GM21737 (cell line): ENCODE measurements at regions not wholly inside any gene's neighbourhood (a gene's known extent, or its start where the extent isn't known, plus 50 kb on each side); places are given as distances from the start of the nearest gene placed in this dataset.
"Not testable (repeated sequence)": the region's sequence is repeated elsewhere in the genome, so short reads cannot be mapped to it uniquely, and the experiment has no call there.

Experiments used
- ATAC-seq: cut with Tn5 transposase; IDR thresholded peaks from one replicate; pipeline ENCODE4 v1.9.1; 2021; ENCODE audit warnings: mild to moderate bottlenecking, moderate library complexity; ENCODE audit not compliant: unreplicated experiment

DNA sequence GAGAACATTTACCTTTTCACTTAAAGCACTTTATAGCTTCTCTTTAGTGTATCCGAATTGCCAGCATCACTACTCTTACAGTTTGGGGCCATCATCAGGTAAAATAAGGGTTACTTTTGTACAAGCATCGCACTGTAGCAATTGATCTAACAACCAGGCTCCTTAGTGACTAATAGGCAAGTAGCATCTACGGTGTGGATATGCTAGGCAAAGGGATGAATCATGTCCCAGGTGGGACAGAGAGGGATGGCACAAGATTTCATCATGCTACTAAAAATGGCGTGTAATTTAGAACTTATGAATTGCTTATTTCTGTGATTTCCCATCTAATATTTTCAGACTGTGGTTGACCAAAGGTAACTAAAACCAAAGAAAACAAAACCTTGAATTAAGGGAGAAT lies 582.3 kb downstream of the KCNH5 start:
- ATAC-seq = no peak

DNA sequence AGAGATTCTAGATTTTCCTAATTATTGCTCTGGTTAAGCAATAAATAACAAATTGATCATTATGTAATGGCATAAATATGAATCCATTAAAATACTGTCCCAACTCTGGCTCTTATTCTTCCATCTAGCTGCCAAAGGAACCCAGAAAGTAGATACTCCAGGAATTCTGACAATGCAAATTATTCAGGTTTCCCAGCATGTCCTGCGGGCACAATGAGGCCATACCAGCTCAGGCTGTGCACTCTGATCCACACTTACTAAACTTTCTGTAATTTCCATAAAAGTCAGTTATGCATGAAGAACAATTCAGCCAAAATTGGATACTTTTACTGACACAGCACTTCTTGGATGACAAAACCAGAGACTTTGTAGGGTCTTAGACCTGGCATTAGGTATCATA lies 576.3 kb downstream of the KCNH5 start:
- no peak for ATAC-seq

DNA sequence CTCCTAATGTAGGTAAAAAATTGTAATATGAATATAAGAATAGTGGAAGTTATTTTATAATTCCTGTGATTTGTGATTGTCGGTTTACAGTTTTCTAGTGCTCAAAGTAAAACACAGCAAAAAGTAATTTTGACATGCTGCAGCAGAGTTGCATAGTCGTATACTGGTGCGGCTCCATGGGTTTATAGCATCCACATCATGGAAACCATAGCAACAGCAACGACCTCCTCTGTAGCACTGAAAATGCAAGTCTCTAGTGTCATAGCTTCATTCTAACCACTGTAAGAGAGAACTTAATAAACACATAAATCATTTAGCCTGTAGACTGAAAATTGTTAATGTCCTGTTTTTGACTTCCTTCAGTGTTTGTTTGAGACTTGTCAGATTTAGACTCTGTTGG lies 574.3 kb downstream of the KCNH5 start:
- no peak for ATAC-seq

DNA sequence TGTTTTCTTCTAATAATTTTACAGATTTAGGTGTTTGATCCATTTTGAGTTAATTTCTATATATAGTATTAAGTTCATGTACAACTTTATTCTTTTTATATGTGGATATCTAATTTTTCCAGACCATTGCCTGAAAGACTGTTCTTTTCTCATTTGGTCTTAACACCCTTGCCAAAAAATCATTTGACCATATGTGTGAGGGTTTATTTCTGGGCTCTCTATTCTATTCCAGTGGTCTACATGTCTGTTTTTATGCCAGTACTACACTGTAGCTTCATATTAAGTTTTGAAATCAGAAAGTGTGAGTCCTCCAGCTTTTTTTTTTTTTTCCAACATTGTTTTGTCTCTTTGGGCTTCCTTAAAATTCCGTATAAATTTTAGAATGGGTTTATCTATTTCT lies 554.1 kb downstream of the KCNH5 start:
- ATAC-seq = no peak

DNA sequence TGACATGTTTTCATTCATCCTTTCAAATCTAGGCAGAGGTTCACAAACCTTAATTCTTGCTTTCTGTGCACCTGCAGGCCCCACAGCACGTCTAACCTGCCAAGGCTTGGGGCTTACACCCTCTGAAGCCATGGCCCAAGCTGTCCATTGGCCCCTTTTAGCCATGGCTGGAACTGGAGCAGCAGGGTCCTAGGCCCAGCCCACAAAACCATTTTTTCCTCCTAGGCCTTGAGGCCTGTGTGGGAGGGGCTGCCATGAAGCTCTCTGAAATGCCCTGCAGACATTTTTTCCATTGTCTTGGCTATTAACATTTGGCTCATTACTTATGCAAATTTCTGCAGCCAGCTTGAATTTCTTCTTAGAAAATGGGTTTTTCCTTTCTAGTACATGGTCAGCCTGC lies 547.5 kb downstream of the KCNH5 start:
- no peak for ATAC-seq

DNA sequence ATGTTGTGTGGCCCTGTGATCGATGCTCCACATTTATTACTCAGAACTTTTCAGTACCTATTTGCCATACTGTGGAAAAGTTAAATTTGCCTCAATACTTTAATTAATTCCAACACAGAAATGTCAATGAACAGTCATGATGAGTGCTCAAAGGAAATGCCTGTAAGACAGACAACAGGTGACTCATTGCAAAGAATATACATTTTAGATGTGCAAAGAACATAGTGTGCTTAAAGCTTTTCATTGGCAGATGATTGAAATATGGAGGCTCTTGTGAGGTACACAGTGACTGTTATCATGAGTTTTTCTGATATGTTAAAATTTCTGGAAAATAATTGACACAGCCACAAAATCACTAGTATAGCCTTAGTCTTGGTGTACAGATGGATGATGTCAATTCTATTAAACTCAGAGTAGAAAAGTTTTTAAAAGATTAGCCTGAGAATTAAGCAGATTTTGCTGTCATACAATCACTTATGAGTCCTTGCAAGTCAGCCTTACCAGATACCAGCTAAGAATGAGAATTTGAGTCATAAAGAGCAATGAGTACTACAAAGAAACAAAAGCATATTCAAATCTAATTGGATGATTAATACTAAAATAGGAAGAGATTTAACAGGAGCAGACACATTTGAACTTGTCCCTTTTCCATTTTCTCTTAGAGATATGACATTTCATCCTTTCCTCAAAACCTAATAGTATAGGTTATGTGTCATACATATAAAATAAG lies 544.1 kb downstream of the KCNH5 start:
- ATAC-seq = no peak

DNA sequence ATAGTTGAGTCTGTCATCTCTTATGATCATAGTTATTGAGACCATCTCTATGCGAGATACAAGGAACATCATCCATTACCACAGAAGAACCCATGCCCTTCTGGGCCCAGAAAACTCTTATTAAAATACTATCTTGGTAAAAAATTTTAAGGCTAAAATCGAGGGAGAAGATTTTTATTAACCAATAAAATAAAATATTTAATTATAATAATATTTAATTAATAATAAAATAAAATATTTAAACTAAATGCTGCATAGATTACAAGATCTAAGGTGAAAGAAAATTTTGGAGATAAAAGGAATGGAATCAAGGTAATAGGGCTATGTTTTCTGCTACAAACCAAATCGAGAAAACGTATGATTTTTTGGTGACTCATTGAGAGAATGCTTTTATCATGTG lies 540.2 kb downstream of the KCNH5 start:
- no peak for ATAC-seq

DNA sequence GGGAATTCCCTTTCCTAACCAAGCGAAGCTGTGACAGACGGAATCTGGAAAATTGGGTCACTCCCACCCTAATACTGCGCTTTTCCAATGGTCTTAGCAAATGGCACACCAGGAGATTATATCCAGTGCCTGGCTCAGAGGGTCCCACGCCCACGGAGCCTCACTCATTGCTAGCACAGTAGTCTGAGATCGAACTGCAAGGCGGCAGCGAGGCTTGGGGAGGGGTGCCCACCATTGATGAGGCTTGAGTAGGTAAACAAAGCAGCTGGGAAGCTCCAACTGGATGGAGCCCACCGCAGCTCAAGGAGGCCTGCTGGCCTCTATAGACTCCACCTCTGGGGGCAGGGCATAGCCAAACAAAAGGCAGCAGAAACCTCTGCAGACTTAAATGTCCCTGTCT lies 523.9 kb downstream of the KCNH5 start:
- not testable (repeated sequence) for ATAC-seq

DNA sequence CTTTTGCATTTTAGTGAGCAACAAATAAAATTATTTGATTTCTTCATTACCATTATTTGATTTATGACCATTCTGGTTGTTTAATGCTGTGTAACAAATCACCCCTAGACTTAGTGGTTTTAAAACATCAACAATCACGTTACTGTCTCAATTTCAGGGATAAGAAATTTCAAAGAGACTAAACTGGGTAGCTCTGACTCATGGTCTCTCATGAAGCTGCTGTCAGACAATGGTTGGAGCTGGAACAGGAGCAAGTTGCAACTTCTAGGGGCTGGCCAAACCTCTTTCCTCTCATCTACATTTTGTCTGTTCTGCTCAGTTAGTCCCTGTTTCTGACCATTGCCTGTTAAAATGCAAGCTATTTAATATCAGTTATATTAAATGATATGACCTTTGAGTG lies 517.0 kb downstream of the KCNH5 start:
- no peak for ATAC-seq

DNA sequence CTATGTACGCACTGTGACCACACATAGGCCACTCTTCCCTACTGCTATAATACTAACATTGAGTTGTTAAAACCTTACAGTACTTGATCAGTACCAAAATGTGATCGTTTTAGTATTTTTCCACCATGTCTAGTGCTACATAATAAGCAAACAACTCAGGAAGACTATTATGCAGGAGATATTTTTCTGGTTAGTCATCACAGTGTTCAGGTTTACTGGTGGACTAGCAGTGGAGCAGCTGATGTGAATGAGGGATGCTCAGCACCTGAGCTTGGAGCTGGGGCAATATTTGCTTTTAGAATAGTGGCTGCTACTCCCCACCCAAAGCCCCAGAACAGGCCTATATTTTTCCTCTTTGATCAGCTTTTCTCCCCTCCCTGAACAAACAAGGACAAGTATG lies 513.1 kb downstream of the KCNH5 start:
- no peak for ATAC-seq

DNA sequence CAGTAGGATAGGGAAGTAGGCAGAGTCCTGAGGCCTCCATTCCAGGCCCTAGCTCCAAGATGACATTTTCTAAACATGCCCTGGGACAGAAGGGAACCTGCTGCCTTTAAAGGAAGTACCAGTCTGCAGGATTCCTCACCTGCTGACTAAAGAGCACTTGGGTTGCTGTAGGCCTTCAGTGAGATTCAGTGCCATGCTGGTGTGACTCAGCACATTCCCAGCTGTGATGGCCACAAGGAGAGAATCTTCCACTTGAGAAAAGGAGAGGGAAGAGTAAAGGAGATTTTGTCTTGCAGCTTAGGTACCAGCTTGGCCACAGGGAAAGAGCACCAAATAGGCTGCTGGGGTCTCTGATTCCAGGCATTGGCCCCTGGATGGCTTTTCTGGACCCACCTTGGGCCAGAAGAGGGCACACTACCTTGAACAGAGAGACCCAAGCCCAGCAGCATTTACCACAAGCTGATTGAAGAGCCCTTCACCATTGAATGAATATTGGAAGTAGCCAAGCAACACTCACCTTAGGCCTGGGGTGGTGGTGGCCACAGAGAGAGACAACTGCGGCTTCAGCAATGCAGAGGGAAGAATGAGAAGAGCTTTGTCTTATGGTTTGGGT lies 498.3 kb downstream of the KCNH5 start:
- no peak for ATAC-seq

DNA sequence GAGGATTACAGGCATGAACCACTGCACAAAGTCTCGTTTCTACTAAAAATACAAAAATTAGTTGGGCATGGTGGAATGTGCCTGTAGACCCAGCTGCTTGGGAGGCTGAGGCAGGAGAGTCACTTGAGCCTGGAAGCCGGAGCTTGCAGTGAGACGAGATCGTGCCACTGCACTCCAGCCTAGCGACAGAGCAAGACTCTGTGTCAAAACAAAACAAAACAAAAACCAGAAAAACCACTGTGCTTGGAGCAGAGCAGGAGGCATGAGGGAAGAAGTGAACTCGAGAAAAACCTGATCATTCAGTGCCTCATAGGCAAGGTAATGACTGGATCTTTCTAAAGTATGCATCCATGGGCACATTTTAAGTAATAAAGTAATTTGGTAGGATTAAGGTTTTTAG lies 487.8 kb downstream of the KCNH5 start:
- no peak for ATAC-seq

DNA sequence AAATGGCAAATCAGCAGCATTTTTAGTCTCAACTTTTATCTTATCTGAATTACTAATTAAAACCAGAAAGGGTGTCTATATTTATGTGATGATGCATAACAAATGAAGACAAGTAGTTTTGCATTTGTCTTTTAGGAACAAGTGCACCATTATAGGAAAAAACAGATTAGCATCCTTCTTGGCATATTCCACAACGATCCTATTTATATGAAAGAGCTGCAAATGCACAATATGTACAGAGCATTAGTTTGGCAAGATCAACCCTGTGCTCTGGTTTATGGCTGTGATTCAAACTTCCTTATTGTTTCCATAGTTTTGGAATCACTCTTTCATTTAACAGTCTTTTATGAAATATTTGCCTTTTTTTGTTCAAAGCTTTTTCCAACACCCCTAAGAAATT lies 486.8 kb downstream of the KCNH5 start:
- ATAC-seq = no peak

DNA sequence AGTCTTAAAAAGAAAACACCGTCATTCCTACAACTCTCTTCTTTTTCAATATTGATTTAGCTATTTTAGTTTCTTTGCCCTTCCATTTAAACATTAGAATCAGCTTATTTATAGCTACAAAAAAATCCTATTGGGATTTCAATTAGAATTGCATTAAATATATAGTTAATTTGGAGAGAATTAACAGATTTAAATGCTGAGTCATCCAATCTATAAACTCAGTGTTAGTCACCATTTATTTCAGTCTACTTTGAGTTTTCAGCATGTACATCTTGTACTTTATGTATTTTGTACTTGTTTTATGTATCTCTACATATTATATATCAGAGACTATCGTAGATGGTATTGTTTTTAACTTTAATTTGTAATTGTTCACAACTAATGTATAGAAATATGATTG lies 460.0 kb downstream of the KCNH5 start:
- ATAC-seq = no peak

DNA sequence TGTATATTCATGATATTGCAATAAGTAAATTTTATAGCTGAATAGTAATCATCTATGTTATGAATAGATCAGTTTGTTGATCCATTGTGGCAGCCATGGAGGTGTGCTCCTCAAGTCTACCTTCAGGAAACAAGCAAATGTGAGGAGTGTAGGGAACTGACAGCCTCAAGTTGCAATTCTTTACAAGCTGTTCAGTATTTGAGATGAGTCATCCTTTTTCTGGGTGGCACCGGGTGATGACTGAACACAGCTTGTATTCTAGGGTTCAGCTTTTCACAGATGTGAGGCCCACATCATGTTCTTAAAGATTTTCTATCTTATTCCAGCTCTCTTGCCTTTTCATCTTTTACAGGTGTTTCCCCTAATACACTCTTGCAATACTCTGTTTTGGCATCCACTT lies 452.4 kb downstream of the KCNH5 start:
- ATAC-seq = no peak

DNA sequence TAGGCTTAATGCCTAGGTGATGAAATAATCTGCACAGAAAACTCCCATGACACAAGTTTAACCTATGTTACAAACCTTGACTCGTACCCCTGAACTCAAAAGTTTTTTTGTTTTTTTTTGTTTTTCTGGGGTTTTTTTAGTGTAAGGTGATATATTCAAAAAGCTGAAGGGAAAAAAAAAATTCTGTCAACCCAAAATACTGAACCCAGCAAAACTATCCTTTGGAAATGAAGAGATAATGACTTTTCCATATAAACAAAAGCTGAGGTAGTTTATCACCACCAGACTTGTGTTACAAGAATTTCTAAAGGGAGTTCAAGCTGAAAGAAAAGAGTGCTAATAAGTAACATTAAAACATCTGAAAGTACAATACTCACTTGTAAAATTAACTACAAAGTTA lies 448.1 kb downstream of the KCNH5 start:
- no peak for ATAC-seq

DNA sequence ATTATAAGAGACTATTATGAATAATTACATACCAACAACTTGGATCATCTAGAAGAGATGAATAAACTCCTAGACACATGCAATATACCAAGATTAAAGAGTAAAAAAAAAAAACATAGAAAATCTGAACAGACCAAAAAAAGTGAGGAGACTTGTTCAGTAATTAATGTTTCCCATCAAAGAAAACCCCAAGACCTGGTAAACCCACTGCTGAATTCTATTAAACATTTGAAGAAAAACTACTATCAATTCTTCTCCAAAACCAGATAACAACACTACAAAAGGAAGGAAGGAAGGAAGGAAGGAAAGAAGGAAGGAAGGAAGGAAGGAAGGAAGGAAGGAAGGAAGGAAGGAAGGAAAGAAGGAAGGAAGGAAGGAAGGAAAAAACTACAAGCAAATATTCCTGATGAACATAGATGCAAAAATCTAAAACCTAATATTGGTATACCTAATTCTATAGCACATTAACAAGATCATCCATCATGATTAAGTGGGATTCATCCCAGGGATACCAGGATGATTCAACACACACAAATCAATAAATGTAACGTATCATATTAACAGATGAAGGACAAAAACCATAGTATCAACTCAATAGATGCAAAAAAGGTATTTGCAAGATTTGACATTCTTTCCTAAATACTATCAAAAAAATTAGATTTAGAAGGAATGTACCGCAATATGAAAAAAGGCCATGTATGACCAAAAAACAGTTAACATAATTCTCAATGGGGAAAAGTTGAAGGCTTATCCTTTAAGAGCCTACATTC lies 445.5 kb downstream of the KCNH5 start:
- ATAC-seq = no peak

DNA sequence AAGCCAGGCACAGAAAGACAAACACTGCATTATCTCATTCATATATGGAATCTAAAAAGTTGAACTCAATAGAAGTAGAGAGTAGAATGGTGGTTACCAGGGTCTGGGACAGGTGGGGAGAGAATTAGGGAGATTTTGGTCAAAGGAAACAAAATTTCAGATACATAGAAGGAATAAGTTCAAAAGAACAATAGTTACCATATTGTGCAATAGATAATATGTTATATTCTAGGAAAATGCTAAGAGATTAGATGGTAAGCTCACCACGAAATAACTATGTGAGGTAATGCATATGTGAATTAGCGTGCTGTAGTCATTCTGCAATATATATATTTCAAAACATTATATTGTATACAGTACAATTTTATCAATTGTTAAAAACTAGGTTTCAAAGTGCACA lies 442.5 kb downstream of the KCNH5 start:
- no peak for ATAC-seq

DNA sequence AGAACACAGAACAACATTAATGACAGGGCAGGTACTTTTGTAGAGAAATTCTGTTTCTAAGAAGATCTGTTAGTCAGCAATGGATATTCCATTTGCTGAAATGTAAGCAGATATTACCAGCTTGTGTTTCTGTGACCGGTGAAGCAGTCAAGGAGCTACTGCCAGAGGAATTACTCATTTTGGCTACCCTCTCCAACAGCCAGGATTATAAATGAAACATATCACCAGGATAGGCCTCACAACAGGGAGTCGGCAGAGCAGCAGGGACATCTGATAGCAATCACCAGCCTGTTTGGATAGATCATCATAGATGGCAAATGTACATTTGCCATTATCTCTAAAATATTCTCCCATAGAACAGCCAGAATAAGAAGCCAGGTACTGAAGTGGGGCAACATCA lies 440.7 kb downstream of the KCNH5 start:
- no peak for ATAC-seq

DNA sequence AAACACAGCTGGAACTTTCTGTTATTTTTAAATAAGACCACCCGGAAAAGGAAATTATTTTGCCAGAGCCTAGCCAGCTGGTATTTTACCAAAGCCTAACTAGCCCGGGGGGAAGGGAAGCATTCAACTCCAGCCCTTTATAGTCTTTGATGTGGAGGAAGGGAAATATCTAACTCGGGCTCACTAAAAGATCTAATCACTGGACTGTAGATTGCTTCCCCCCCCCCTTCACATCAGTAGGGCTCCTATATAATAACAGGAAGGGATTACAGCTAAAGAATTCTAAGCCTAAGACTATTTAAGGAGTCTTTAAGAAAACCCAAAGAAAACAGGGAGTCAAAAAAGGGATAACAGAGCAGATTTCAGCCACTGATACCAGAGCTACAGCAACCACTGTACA lies 431.1 kb downstream of the KCNH5 start:
- ATAC-seq = no peak

DNA sequence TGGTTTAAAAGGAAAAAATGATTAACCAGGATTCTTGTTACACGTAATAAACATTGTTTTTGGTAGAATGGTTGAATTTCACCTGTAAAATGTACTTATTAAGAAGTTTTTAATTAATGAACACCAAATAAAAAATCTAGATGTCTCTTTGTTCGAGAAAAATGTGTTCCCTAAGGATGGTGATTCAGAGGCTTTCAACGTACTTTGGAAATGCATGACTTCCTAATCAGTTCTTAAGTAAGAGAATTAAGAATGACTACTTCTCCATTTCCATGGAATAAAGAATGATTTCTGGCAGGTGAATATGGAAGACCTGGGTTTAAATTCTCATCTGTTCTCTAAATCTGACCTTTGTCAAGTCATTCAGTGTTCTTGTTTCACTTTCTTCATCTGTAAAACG lies 428.6 kb downstream of the KCNH5 start:
- no peak for ATAC-seq

DNA sequence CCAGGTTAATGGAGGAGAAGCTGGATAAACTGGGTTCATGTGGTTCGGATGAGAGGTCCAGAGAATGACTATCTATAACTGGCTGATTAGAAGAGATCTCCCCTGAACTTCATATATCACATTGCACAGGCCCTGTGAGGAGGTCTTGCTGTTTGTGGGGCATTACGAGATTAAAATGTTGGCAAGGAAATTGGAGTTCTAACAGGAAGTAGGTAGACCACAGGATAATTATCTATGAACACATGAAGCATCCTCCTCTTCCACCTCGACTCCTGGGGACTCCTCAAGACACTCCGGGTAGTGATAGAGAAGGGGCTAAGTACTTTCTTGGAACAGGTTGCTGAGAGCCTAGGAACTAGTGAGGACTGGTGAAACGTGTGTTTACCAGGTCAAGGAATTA lies 418.8 kb downstream of the KCNH5 start:
- no peak for ATAC-seq
